ENCODE measurements at regions not wholly inside any gene's neighbourhood (a gene's known extent, or its start where the extent isn't known, plus 50 kb on each side); places are given as distances from the start of the nearest gene placed in this dataset.

DNA sequence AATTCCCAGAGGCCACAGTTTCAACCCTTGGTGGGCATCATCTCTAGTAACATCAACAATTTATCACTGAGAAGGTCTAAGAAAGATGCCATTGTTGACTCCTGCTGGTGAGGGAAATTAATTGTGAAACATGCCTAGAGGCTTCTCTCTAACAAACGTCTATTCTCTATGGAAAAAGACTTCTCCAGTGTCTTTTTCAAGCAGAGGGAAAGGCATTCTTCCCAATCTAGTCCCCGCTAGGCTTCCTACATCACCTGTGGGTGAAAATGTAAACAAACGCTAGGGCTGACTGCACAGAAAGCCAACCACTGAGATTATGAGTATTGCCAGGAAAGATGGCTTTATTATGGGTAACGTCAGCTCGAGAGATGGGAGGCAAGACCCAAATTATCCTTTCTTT, 677.4 kb downstream of the NCAM2 start:
- DNase-seq (ENCODE audit: low spot score) (no peak), ATAC-seq (ENCODE audit: low FRiP score) (no peak)
- TF ChIP-seq, protein P1, sequence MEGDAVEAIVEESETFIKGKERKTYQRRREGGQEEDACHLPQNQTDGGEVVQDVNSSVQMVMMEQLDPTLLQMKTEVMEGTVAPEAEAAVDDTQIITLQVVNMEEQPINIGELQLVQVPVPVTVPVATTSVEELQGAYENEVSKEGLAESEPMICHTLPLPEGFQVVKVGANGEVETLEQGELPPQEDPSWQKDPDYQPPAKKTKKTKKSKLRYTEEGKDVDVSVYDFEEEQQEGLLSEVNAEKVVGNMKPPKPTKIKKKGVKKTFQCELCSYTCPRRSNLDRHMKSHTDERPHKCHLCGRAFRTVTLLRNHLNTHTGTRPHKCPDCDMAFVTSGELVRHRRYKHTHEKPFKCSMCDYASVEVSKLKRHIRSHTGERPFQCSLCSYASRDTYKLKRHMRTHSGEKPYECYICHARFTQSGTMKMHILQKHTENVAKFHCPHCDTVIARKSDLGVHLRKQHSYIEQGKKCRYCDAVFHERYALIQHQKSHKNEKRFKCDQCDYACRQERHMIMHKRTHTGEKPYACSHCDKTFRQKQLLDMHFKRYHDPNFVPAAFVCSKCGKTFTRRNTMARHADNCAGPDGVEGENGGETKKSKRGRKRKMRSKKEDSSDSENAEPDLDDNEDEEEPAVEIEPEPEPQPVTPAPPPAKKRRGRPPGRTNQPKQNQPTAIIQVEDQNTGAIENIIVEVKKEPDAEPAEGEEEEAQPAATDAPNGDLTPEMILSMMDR (IDR thresholded peaks at IDR 0.05): no peak

DNA sequence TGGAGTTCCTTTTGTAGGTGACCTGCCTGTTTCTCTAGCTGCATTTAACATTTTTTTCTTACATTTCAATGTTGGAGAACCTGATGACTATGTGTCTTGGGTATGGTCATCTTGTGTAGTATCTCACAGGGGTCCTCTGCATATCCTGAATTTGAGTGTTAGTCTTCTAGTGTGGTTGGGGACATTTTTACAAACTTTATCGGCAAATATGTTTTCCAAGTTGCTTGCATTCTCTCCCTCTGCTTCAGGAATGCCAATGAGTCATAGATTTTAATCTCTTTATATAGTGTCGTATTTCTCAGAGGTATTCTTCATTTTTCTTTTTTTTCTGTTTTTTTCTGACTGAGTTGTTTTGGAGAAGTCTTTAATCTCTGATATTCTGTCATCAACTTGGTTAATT, 684.0 kb downstream of the NCAM2 start:
- DNase-seq (ENCODE audit: low spot score) (no peak), ATAC-seq (ENCODE audit: low FRiP score) (no peak)
- TF ChIP-seq, protein P1 (IDR thresholded peaks at IDR 0.05): no peak

DNA sequence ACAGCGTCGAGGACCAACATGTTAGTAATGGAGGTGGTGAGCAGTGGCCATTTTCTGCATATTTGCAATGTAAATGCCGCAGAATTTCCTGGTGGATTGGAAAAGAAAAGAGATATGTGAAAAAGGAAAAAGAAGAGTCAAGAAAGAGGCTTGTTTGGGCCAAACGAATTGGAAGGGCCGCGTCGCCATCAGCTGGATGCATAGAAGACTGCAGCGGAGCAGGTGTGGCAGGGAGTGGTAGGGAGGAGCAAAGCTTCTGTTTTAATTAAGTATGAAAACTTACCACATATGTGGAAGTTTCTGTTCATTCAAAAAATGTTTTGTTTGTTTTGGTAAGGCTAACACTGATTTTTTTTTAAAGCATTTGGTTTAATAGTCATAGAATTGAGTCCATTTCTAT, 690.7 kb downstream of the NCAM2 start:
- TF ChIP-seq, protein P1 (IDR thresholded peaks at IDR 0.05): no peak
- no peak for ATAC-seq (ENCODE audit: low FRiP score)
- no peak for DNase-seq (ENCODE audit: low spot score)

DNA sequence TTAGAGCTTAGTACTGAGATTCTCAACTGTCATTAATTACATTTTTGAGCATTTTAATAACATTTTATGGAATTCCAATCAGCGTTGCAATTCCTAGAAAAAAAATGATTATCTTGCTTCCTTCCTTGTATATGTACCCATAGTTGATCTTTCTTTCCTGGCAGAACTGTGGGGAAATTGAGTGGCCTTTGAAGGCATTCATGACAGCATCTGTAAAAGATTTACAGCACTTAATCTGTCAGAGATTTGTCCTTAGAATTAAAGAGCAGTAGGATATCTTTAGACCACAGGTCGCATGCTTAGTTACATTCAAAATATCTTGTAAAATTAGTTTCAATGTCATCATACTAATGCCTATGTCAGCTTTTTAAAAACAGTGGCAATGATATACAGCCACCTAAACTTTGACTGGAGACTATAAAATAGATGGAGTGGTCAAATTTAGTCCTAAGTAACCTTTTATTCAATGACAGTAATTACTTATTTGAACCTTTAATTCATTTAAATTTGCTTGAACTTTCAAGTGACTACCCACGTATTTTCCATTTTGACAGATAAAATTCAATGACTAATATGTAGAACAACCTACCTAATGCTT, 692.0 kb downstream of the NCAM2 start:
- no peak for ATAC-seq (ENCODE audit: low FRiP score)
- TF ChIP-seq, protein P1 (IDR thresholded peaks at IDR 0.05): no peak
- DNase-seq (ENCODE audit: low spot score): no peak

DNA sequence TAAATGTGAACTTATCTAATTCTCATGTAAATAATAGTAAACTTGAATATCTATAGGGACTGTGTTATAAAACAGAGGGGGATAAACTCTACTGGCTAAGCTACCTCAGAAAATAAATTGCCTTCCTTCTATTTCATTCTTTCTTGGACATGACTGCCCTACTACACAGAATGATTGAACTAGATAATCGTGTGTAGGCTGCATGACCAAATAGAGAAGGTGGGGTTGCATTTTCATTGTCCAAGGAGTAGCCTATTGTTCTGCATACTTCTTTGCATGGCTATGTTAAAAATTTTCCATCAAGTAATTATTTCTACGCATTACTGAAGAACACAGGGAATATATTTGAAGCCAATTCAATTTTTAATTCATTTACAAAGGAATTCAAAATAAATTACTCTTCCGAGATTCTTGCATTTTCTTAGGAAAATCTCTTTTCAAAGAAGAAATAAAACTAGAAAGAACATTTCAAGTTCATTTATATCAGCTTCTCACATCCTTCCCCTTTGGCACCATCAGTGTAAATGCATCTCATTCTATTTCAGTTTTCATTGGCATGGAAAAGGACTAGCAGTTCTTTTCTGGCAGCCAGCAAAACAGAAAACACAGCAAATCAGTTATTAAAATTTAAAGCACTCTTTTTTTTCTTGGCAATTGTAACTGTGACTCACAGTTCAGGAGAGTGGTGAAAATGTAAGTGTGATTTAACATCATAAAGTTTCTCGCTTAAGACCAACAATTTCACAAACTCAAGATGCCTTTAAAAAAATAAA, 714.7 kb downstream of the NCAM2 start:
- DNase-seq (ENCODE audit: low spot score) (no peak), ATAC-seq (ENCODE audit: low FRiP score) (no peak)
- TF ChIP-seq, protein P1 (IDR thresholded peaks at IDR 0.05): no peak

DNA sequence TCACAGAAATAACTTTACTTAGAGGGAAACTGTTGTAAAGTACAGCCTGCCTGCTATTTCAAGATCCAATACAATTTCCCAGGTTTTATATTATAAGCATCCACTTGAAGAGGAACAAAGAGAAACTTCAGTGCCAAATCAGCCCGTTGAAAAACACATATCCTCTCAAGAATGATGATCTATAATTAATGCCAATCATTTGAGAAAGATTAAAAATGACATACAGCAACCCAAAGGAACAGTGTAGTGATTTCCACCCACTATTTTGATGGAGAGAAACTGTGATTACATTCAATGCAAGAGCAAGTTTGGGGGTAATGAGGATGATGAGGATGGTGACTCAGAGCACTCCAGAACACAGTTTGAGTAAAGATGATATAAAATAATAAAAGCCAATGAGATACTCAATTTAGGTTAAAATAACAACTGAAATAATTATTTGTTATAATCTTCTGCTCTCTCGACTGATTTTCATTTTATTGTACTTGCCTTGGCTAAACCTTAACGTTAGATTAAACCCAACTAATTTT, 715.5 kb downstream of the NCAM2 start:
- ATAC-seq (ENCODE audit: low FRiP score) (no peak), DNase-seq (ENCODE audit: low spot score) (no peak)
- TF ChIP-seq, protein P1 (IDR thresholded peaks at IDR 0.05): no peak

DNA sequence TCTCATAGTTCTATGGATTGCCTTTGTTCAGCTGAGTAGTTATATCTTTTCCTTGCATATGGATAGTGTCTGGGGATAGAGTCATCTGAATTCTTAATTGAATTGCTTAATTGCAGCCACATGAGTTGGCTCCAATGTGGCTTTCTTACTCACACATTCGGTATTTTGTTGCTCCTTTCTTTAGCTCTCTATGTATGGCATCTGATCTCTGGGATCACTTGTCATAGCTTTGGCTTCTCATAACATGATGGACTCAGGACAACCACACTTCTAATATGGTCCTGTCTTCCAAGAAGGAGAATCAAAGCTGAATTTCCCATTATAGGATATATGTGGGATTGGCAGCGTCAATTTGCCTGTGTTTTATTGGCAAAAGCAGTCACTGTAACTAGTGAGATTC, 716.2 kb downstream of the NCAM2 start:
- no peak for DNase-seq (ENCODE audit: low spot score)
- ATAC-seq (ENCODE audit: low FRiP score): no peak
- TF ChIP-seq, protein P1 (IDR thresholded peaks at IDR 0.05): no peak
